Mesenchymal stem cell (in vitro differentiated cells and primary cell): ENCODE measurements at regions not wholly inside any gene's neighbourhood (a gene's known extent, or its start where the extent isn't known, plus 50 kb on each side); places are given as distances from the start of the nearest gene placed in this dataset.

Experiments
- DNase-seq: peaks from one replicate; pipeline ENCODE4 v3.0.0-alpha.2; 2013
- H2AFZ ChIP-seq: one replicate; pipeline ENCODE4 v1.6.1; 2013; ENCODE audit warnings: low read depth, mild to moderate bottlenecking, control low read depth, inconsistent platforms, low read length, moderate library complexity
- H2AK5ac ChIP-seq: 2 replicates; pipeline ENCODE4 v1.6.1; 2013; ENCODE audit warnings: low read length, moderate library complexity, mild to moderate bottlenecking, inconsistent platforms; ENCODE audit not compliant: severe bottlenecking
- H2BK120ac ChIP-seq: one replicate; pipeline ENCODE4 v1.6.1; 2013; ENCODE audit warnings: low read depth, mild to moderate bottlenecking, inconsistent platforms, low read length, moderate library complexity
- H2BK12ac ChIP-seq, 2 experiments: one replicate each; pipeline ENCODE4 v1.6.1; 2013; ENCODE audit warnings: inconsistent platforms in 2 of 2, low read length in 2 of 2, mild to moderate bottlenecking in 2 of 2, moderate library complexity in 2 of 2, control low read depth in 1 of 2
- H2BK15ac ChIP-seq: one replicate; pipeline ENCODE4 v1.6.1; 2013; ENCODE audit warnings: mild to moderate bottlenecking, low read depth, inconsistent platforms; ENCODE audit not compliant: poor library complexity, severe bottlenecking
- H2BK5ac ChIP-seq: 2 replicates; pipeline ENCODE4 v1.6.1; 2013; ENCODE audit warnings: low read depth, mild to moderate bottlenecking, low read length, control low read depth, inconsistent platforms; ENCODE audit not compliant: poor library complexity, severe bottlenecking
- H3K14ac ChIP-seq, 2 experiments: one replicate each; pipeline ENCODE4 v1.6.1; 2013; ENCODE audit warnings: inconsistent platforms in 2 of 2, low read length in 2 of 2, control low read depth in 1 of 2, mild to moderate bottlenecking in 1 of 2, moderate library complexity in 1 of 2
- H3K18ac ChIP-seq, 2 experiments: one replicate each; pipeline ENCODE4 v1.6.1; 2013; ENCODE audit warnings: inconsistent platforms in 2 of 2, low read length in 2 of 2, control low read depth in 1 of 2, low read depth in 1 of 2, mild to moderate bottlenecking in 1 of 2
- H3K23ac ChIP-seq, 2 experiments: one replicate each; pipeline ENCODE4 v1.6.1; 2013; ENCODE audit warnings: inconsistent platforms in 2 of 2, low read length in 2 of 2, mild to moderate bottlenecking in 2 of 2, moderate library complexity in 2 of 2, control low read depth in 1 of 2
- H3K27ac ChIP-seq: 2 replicates; pipeline ENCODE4 v1.5.1; 2013; ENCODE audit warnings: mild to moderate bottlenecking, moderate library complexity, low read length, control low read depth, inconsistent platforms; ENCODE audit not compliant: poor library complexity, severe bottlenecking
- H3K27me3 ChIP-seq, 2 experiments: 2 replicates each; pipeline versions ENCODE4 v1.6.1 to v1.7.0; 2013; ENCODE audit warnings: low read length in 2 of 2, mild to moderate bottlenecking in 2 of 2, moderate library complexity in 2 of 2, control low read depth in 1 of 2, inconsistent platforms in 1 of 2; ENCODE audit not compliant: control insufficient read depth in 1 of 2, insufficient read depth in 1 of 2
- H3K36me3 ChIP-seq, 2 experiments: 2 replicates each; pipeline versions ENCODE4 v1.6.1 to v1.7.0; 2013; ENCODE audit warnings: low read length in 2 of 2, control low read depth in 1 of 2, inconsistent platforms in 1 of 2, low read depth in 1 of 2, mild to moderate bottlenecking in 1 of 2; ENCODE audit not compliant: insufficient read depth in 2 of 2, control insufficient read depth in 1 of 2
- H3K4ac ChIP-seq, 2 experiments: one replicate each; pipeline ENCODE4 v1.6.1; 2013; ENCODE audit warnings: inconsistent platforms in 2 of 2, low read length in 2 of 2, mild to moderate bottlenecking in 2 of 2, moderate library complexity in 2 of 2, control low read depth in 1 of 2, low read depth in 1 of 2
- H3K4me1 ChIP-seq: 2 replicates; pipeline ENCODE4 v1.6.1; 2013; ENCODE audit warnings: low read depth, low read length, control low read depth; ENCODE audit not compliant: control insufficient read depth, insufficient read depth
- H3K4me2 ChIP-seq: 2 replicates; pipeline ENCODE4 v1.6.1; 2013; ENCODE audit warnings: low read length, mild to moderate bottlenecking, inconsistent platforms; ENCODE audit not compliant: poor library complexity, severe bottlenecking
- H3K4me3 ChIP-seq, 2 experiments: 2 replicates each; pipeline versions ENCODE4 v1.5.1 to v1.7.0; 2013; ENCODE audit warnings: low read length in 2 of 2, mild to moderate bottlenecking in 2 of 2, control low read depth in 1 of 2, low read depth in 1 of 2; ENCODE audit not compliant: insufficient read depth in 1 of 2
- H3K79me1 ChIP-seq: replicated peaks from 2 replicates; pipeline ENCODE4 v1.6.1; 2013; ENCODE audit warnings: mild to moderate bottlenecking, control low read depth, low read length, inconsistent platforms; ENCODE audit not compliant: poor library complexity, severe bottlenecking
- H3K9ac ChIP-seq: 2 replicates; pipeline ENCODE4 v1.7.0; 2013; ENCODE audit warnings: mild to moderate bottlenecking, low read length, moderate library complexity
- H3K9me3 ChIP-seq: 2 replicates; pipeline ENCODE4 v1.7.0; 2013; ENCODE audit warnings: mild to moderate bottlenecking, low read length; ENCODE audit not compliant: control insufficient read depth
- H4K8ac ChIP-seq: one replicate; pipeline ENCODE4 v1.6.1; 2013; ENCODE audit warnings: inconsistent platforms, mild to moderate bottlenecking, low read length, moderate library complexity
- H4K91ac ChIP-seq: one replicate; pipeline ENCODE4 v1.6.1; 2013; ENCODE audit warnings: mild to moderate bottlenecking, low read length, inconsistent platforms
- WGBS: methylation state at CpG from one replicate; pipeline ENCODE4 v1.1.7; 2013; ENCODE audit warnings: mixed read lengths; 5-methylcytosine and 5-hydroxymethylcytosine counted together

- no peaks in the 10 kb centered on the region for H3K9me3 ChIP-seq
- H3K4me2 ChIP-seq = no peak overlapping the region
- no peak overlapping the region for H2BK5ac ChIP-seq
- no peak overlapping the region for H4K8ac ChIP-seq
- H2BK15ac ChIP-seq = no peak overlapping the region
- H3K4me1 ChIP-seq = no peaks in the 10 kb centered on the region
- no peak overlapping the region for H4K91ac ChIP-seq
- H3K4ac ChIP-seq = no peak overlapping the region
- H3K18ac ChIP-seq = no peak overlapping the region
- H2AFZ ChIP-seq = no peak overlapping the region
- H3K14ac ChIP-seq = no peak overlapping the region
- H3K79me1 ChIP-seq = no peaks in the 10 kb centered on the region
- H3K27me3 ChIP-seq = no peaks in the 10 kb centered on the region
- H3K4me3 ChIP-seq = no peak overlapping the region
- 95% methylated on average over 7 of the region's 7 CpGs for WGBS
- no peak overlapping the region for H2AK5ac ChIP-seq
- H3K9ac ChIP-seq = no peak overlapping the region
- no peak overlapping the region for H2BK12ac ChIP-seq
- H3K36me3 ChIP-seq = no peaks in the 10 kb centered on the region
- no peak for DNase-seq
- H3K23ac ChIP-seq = no peak overlapping the region
- H2BK120ac ChIP-seq = no peak overlapping the region
- no peak overlapping the region for H3K27ac ChIP-seq
Measured at GRCh38 chr5:118450554-118451332, 537.6 kb downstream of the DTWD2 start.

GRCh38 chr5:118447350-118447749 is 541.0 kb downstream of the DTWD2 start:
- H3K18ac ChIP-seq = no peak overlapping the region
- no peak for DNase-seq
- H2BK5ac ChIP-seq = no peak overlapping the region
- no peak overlapping the region for H3K9ac ChIP-seq
- H2AFZ ChIP-seq = no peak overlapping the region
- H4K8ac ChIP-seq = no peak overlapping the region
- no peak overlapping the region for H3K27ac ChIP-seq
- H4K91ac ChIP-seq = no peak overlapping the region
- H2BK15ac ChIP-seq = no peak overlapping the region
- no peak overlapping the region for H3K4ac ChIP-seq
- no peak overlapping the region for H3K4me2 ChIP-seq
- no peak overlapping the region for H3K4me3 ChIP-seq
- H3K23ac ChIP-seq = no peak overlapping the region
- H2AK5ac ChIP-seq = no peak overlapping the region
- H3K4me1 ChIP-seq = no peaks in the 10 kb centered on the region
- H3K14ac ChIP-seq = no peak overlapping the region
- no peak overlapping the region for H2BK120ac ChIP-seq
- no peaks in the 10 kb centered on the region for H3K36me3 ChIP-seq
- 99% methylated on average over 1 of the region's 1 CpG for WGBS
- no peaks in the 10 kb centered on the region for H3K27me3 ChIP-seq
- no peaks in the 10 kb centered on the region for H3K79me1 ChIP-seq
- H3K9me3 ChIP-seq = no peaks in the 10 kb centered on the region
- no peak overlapping the region for H2BK12ac ChIP-seq

- no peak overlapping the region for H3K27ac ChIP-seq
- H3K23ac ChIP-seq = no peak overlapping the region
Measured at GRCh38 chr5:118441956-118442355, 546.4 kb downstream of the DTWD2 start.

GRCh38 chr5:118441034-118441433 is 547.3 kb downstream of the DTWD2 start:
- Histone ChIP-seq H3K36me3 (no peaks in the 10 kb centered on the region), H2BK15ac (no peak overlapping the region), H2AK5ac (no peak overlapping the region), H3K9ac (no peak overlapping the region), H2BK5ac (no peak overlapping the region), H3K14ac (no peak overlapping the region), H3K9me3 (no peaks in the 10 kb centered on the region), H3K18ac (no peak overlapping the region), H4K91ac (no peak overlapping the region), H3K4me1 (no peaks in the 10 kb centered on the region), H2BK12ac (no peak overlapping the region), H3K27me3 (no peaks in the 10 kb centered on the region), H3K79me1 (no peaks in the 10 kb centered on the region), H2AFZ (no peak overlapping the region), H3K4me2 (no peak overlapping the region), H4K8ac (no peak overlapping the region), H3K4me3 (no peak overlapping the region), H3K27ac (no peak overlapping the region), H2BK120ac (no peak overlapping the region), H3K23ac (no peak overlapping the region), H3K4ac (no peak overlapping the region)
- DNase-seq = no peak
- 72% methylated on average over 4 of the region's 4 CpGs for WGBS

More at GRCh38 chr5:118441956-118442355, 546.4 kb downstream of the DTWD2 start:
- Histone ChIP-seq H3K18ac (no peak overlapping the region), H4K8ac (no peak overlapping the region), H2AFZ (no peak overlapping the region), H4K91ac (no peak overlapping the region), H2BK12ac (no peak overlapping the region), H3K9me3 (no peaks in the 10 kb centered on the region), H2BK5ac (no peak overlapping the region), H3K4me3 (no peak overlapping the region), H3K36me3 (no peaks in the 10 kb centered on the region), H2AK5ac (no peak overlapping the region), H3K9ac (no peak overlapping the region), H3K27me3 (no peaks in the 10 kb centered on the region), H3K14ac (no peak overlapping the region), H2BK15ac (no peak overlapping the region), H2BK120ac (no peak overlapping the region), H3K4ac (no peak overlapping the region), H3K4me2 (no peak overlapping the region), H3K79me1 (no peaks in the 10 kb centered on the region), H3K4me1 (no peaks in the 10 kb centered on the region)
- DNase-seq = no peak
- WGBS = 80% methylated on average over 2 of the region's 2 CpGs
